SK-MEL-5 (cell line): ENCODE measurements at regions not wholly inside any gene's neighbourhood (a gene's known extent, or its start where the extent isn't known, plus 50 kb on each side); places are given as distances from the start of the nearest gene placed in this dataset.

ENCODE experiments used
- DNase-seq: peaks from one replicate; pipeline ENCODE4 v3.0.0-alpha.2; 2016; ENCODE audit warnings: low read depth, low spot score
- in situ Hi-C: cut with HindIII; loops from 2 replicates; pipeline ENCODE4 v1.10.0; 2016; ENCODE audit warnings: low sequenced_read_pairs, high pct_unique_total_duplicates, low pct_unique_long_range_greater_than_20kb

GRCh38 chr6:56005426-56005825 is 130.0 kb upstream of the BMP5 start:
- DNase-seq: no peak
- in situ Hi-C loops: no loop called here

GRCh38 chr6:56004426-56004825 is 129.0 kb upstream of the BMP5 start:
- DNase-seq: no peak

GRCh38 chr6:56003616-56004015 is 128.2 kb upstream of the BMP5 start:
- in situ Hi-C loops: no loop called here
- no peak for DNase-seq

More at GRCh38 chr6:56004426-56004825, 129.0 kb upstream of the BMP5 start:
- in situ Hi-C loops: no loop called here

DNA sequence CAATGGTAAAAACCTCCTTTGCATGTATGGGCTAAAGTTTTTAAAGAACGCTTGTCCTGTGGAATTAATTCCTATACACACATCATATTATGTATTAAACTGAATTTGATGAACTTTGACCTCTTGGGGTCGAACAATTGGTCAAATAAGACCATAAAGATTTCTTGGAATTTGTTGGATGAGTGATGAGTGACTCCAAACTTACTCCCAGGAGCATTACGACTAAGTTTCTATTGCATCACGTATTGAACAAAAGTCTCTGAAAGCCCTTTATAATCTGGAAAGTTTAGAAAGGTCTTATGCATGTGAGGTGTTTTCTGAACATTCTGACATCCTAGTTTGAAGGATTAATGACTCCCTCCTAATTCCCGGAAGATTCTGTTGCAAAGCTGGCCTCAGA is 126.9 kb upstream of the BMP5 start:
- DNase-seq: no peak
- in situ Hi-C loops: no loop called here

- no peak for DNase-seq
- in situ Hi-C loops: no loop called here
Measured at GRCh38 chr6:55998576-55998975, 123.2 kb upstream of the BMP5 start.

- in situ Hi-C loops: no loop called here
- no peak for DNase-seq
Measured at GRCh38 chr6:55997223-55997874, 122.0 kb upstream of the BMP5 start.

DNA sequence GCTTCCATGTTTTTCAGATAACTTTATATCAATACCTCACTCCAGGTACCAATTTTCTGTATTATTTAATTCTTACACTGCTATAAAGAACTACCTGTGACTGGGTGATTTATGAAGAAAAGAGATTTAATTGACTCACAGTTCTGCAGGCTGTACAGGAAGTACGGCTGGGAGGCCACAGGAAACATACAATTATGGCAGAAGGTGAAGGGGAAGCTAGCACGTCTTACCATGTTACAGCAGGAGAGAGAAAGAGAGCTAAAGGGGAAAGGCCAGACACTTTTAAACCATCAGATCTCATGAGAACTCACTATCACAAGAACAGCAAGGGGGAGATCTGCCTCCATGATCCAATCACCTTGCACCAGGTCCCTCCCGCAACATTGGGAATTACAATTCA is 119.1 kb upstream of the BMP5 start:
- in situ Hi-C loops: no loop called here
- DNase-seq: no peak

DNA sequence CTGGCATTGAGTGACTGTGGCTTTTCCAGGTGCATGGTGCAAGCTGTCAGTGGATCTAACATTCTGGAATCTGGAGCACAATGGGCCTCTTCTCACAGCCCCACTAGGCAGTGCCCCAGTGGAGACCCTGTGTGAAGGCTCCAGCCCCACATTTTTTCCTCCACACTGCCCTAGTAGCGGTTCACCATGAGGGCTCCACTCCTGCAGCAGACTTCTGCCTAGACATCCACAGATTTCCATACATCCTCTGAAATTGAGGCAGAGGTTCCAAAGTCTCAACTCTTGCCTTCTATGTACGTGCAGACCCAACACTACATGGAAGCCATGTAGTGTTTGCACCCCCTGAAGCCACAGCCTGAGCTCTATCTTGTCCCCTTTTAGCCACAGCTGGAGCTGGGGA is 118.0 kb upstream of the BMP5 start:
- DNase-seq: no peak
- in situ Hi-C loops: no loop called here

- no peak for DNase-seq
- in situ Hi-C loops: no loop called here
Measured at GRCh38 chr6:55992546-55992945, 117.2 kb upstream of the BMP5 start.

DNA sequence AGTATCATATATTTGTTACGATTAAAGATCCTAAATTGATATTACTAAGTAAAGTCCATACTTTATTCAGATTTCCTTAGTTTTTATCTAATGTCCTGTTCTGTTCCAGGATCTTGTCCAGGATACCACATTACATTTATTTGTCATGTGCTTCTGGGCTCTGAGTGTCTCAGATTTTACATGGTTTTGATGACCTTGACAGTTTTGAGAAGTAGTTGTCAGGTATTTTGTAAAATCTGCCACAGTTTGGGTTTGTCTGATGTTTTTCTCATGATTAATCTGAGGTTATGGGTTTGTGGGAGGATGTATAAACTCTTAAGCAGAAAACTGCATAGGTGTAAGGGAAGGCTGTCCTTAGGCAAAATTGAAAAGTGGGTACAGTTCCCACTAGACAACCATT is 109.9 kb upstream of the BMP5 start:
- in situ Hi-C loops: no loop called here
- DNase-seq: no peak

DNA sequence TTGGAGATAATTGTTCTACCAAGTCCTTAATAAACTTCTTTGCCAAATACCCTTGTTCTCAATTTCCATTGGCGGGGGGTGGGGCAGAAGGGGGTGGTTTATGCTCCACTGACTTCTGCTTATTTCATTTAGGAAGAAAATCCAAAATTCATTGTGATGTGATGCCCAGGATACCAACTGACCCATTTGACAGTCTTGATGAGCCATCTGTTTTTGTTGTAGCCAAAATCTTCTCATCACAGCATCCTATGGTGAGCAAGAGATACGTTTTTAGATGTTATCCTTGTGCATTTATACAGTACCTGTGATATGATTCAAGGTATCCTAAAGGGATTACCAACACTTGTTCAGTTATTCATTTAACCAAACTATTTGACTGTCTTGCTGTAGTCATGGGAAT is 108.5 kb upstream of the BMP5 start:
- in situ Hi-C loops: no loop called here
- DNase-seq: no peak

- DNase-seq: no peak
- in situ Hi-C loops: no loop called here
Measured at GRCh38 chr6:55981660-55982059, 106.3 kb upstream of the BMP5 start.

GRCh38 chr6:55980627-55981211 is 105.3 kb upstream of the BMP5 start:
- in situ Hi-C loops: no loop called here
- peak; percentile 60 for DNase-seq

GRCh38 chr6:55979526-55979925 is 104.1 kb upstream of the BMP5 start:
- in situ Hi-C loops: no loop called here
- DNase-seq: no peak

- in situ Hi-C loops: no loop called here
- DNase-seq: no peak
Measured at GRCh38 chr6:55977959-55978665, 102.7 kb upstream of the BMP5 start.

DNA sequence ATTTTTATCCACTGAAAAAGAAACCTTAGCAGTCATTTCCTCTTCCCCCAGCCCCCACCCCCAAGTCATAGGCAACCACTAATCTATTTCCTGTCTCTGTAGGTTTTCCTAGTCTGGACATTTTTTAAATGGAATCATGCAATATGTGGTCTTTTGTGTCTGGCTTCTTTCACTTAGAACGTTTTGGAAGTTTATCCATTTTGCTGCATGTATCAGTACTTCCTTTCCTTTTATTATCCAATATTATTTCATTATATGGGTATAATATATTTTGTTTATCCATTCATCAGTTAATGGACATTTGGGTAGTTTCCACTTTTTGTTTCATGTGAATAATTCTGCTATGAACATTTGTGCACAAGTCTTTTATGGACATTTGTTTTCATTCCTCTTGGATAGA is 99.3 kb upstream of the BMP5 start:
- in situ Hi-C loops: no loop called here
- no peak for DNase-seq

DNA sequence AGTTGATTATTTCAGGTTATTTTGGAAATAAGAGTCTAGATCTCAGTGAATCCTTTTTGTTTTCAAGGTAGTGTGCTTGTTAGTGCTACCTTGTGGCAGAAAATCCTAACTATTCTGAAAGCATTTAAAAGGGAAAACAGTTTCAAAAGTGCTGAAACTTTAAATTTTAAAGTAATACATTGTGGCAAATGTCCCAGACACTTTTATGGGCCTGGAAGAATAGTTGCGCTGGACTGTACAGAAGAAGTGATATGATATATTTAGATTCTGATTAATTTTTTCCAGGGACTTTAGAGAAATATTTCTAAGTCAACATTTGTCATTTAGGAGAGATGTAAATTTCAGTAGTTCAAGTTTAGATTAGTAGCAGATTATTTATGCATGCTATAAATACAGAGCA is 96.7 kb upstream of the BMP5 start:
- no peak for DNase-seq
- in situ Hi-C loops: no loop called here

- in situ Hi-C loops: no loop called here
- no peak for DNase-seq
Measured at GRCh38 chr6:55969526-55969925, 94.1 kb upstream of the BMP5 start.

GRCh38 chr6:55968926-55969325 is 93.5 kb upstream of the BMP5 start:
- DNase-seq: no peak
- in situ Hi-C loops: no loop called here
